Pancreas (tissue), 10 donors: ENCODE measurements at regions not wholly inside any gene's neighbourhood (a gene's known extent, or its start where the extent isn't known, plus 50 kb on each side); places are given as distances from the start of the nearest gene placed in this dataset.

ENCODE experiments used
- ATAC-seq, 4 donors: fragments of 200-7000 bp; cut with Tn5 transposase; one replicate each; pipeline versions ENCODE4 v1.8.0 to v1.9.1; 2020; ENCODE audit warnings: mild to moderate bottlenecking in 4 of 4, moderate library complexity in 4 of 4
- DNase-seq, 6 donors: peaks; one replicate each; pipeline ENCODE4 v3.0.0-alpha.2; 2020
- FAIRE-seq: peaks from 2 replicates; lab custom pipeline; 2012; peaks lifted over from hg19 to GRCh38; lab: Jason Lieb, UNC
- H3K27ac ChIP-seq, 4 donors: fragments of 200-600 bp; sonication (generic); 1 replicate in 3 of 4; 2 replicates in 1 of 4; pipeline versions ENCODE4 v1.5.0 to v1.8.0; 2020
- H3K27me3 ChIP-seq, 4 donors: fragments of 200-600 bp; one replicate each; pipeline ENCODE4 v1.8.0; 2021
- H3K36me3 ChIP-seq, 3 donors: fragments of 200-600 bp; sonication (generic) in 1 of 3; one replicate each; pipeline versions ENCODE4 v1.5.0 to v1.8.0; 2020 to 2021
- H3K4me1 ChIP-seq, 3 donors: fragments of 200-600 bp; one replicate each; pipeline ENCODE4 v1.8.0; 2021
- H3K4me3 ChIP-seq, 4 donors: fragments of 200-600 bp; sonication (generic) in 2 of 4; one replicate each; pipeline versions ENCODE4 v1.5.0 to v1.8.0; 2020 to 2021
- H3K9me3 ChIP-seq, 4 donors: fragments of 200-600 bp; one replicate each; pipeline ENCODE4 v1.8.0; 2021
- CTCF ChIP-seq, 4 donors: fragments of 200-600 bp; sonication (generic) in 3 of 4; IDR thresholded peaks; one replicate each; pipeline versions ENCODE4 v1.5.0 to v1.8.0; 2021; ENCODE audit warnings: antibody characterized with exemption in 4 of 4
- WGBS, 2 donors: extraction: QIAGEN DNeasy Blood & Tissue Kit; methylation state at CpG; one replicate each; pipeline ENCODE4 v1.1.7; 2013; 5-methylcytosine and 5-hydroxymethylcytosine counted together
- intact Hi-C, 3 donors: fragments of 100-400 bp; cut with DNase I; formaldehyde crosslinking; loops; one replicate each; pipeline versions ENCODE4 v1.11.1 to v1.14.2; 2022
- donor health status: healthy with polysubstance abuse.
- donor health status: DM: no; HTN: no; CAD: no; lungs with moderate emphysema.
- donor health status: DM: no; HTN: no; CAD: no.
- donor health status: control.
- donor health status: control.
- donor health status: Bipolar disorder and iron deficiency.
- donor health status: DM: yes; HTN: yes; CAD: no.
- donor health status: DM: no; HTN: no; CAD: no.
- donor health status: DM: no; HTN: no; CAD: no.
- donor health status: DM: yes; HTN: yes; CAD: no.

DNA sequence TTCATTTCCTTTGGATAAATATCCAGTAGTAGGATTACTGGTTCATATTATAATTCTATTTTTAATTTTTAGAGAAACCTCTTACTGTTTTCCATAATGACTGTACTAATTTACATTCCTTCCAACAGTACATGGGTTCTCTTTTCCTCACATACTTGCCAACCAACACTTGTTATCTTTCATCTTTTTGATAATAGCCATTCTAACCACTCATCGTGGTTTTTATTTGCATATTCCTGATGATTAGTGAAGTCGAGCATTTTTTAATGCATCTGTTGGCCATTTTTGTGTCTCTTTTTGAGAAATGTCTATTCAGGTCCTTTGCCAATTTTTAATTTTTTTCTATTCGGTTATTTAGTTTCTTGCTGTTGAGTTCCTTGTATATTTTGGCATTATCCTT is 457.7 kb upstream of the PDE3A start:
- intact Hi-C loops: loop anchor here in 1 of 3 donors (10.0 kb wide), 1 partner anchor 694 kb away; no protein-coding TSS in a partner anchor
- H3K27ac ChIP-seq: no peak overlapping the region
- H3K4me3 ChIP-seq: no peak overlapping the region
- 52 to 78% methylated on average over 3 of the region's 3 CpGs for WGBS, 2 donors
- FAIRE-seq (no peak), DNase-seq (no peak), ATAC-seq (no peak)
- no peak for TF ChIP-seq CTCF (IDR thresholded peaks at IDR 0.05)
- H3K9me3 ChIP-seq: no peaks in the 10 kb centered on the region
- no peaks in the 10 kb centered on the region for H3K27me3 ChIP-seq
- no peaks in the 10 kb centered on the region for H3K36me3 ChIP-seq
- H3K4me1 ChIP-seq: peaks cover 0 to 8% (median 6%) of the 10 kb centered on the region in 3 donors

- Histone ChIP-seq H3K27me3 (no peaks in the 10 kb centered on the region), H3K4me1 (peaks cover 0 to 30% (median 6%) of the 10 kb centered on the region in 3 donors), H3K4me3 (no peak overlapping the region), H3K27ac (no peak overlapping the region), H3K36me3 (no peaks in the 10 kb centered on the region), H3K9me3 (no peaks in the 10 kb centered on the region)
- DNase-seq (no peak), FAIRE-seq (no peak), ATAC-seq (no peak)
- intact Hi-C loops: loop anchor here in 1 of 3 donors (10.0 kb wide), 1 partner anchor 692 kb away; no protein-coding TSS in a partner anchor
- WGBS, 2 donors: 56 to 63% methylated on average over 5 of the region's 5 CpGs
- TF ChIP-seq CTCF (IDR thresholded peaks at IDR 0.05): no peak
Observed at GRCh38 chr12:19912991-19913390, 455.3 kb upstream of the PDE3A start.

DNA sequence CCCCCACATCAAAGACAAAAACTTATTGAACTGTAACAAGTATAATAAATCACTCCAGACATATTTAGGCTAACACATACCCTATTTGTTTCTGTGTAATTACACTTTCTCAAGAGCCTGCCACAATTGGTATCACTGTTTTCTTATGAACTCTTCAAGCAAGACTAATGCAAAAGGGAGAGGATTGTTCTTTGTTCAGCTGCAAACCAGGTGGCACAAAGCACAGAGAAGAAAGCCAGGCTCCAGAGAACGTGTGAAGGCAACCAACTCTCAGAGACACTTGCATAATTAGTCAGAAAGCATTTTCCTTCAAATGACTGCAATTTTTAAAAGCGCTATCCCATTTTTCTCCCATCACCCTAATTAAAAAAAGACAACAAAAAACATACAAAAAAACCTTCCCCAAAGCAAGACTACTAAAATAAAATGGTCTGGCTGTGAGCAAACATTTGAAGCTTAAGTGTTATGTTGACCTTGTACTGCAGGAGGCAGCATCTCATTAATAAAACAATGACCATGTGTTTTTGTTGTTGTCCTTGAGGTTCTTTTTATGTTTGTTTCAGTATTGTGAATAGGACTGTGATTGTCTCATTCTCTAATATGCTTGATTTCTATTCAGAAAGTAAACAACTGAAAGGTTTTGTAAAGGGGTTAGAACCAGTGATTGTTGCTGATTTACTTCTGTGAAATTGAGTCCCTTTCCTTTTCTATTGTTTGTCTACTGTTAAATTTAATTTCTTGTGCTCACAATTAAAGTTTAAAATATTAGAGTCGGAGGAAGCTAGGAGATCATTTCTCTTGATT is 452.7 kb upstream of the PDE3A start:
- Histone ChIP-seq H3K4me3 (no peak overlapping the region), H3K27ac (no peak overlapping the region), H3K9me3 (no peaks in the 10 kb centered on the region), H3K36me3 (no peaks in the 10 kb centered on the region), H3K27me3 (no peaks in the 10 kb centered on the region), H3K4me1 (peaks cover 0 to 30% (median 6%) of the 10 kb centered on the region in 3 donors)
- DNase-seq (peak in 1 of 6 donors; percentile 16), ATAC-seq (peak; percentile 78 to 91 (median 88)), FAIRE-seq (peak; percentile 85)
- 26% methylated on average over 3 of the region's 3 CpGs for WGBS, 2 donors
- peak in 3 of 4 donors; percentile 41 to 57 (median 46) for TF ChIP-seq CTCF (IDR thresholded peaks at IDR 0.05)
- intact Hi-C loops: loop anchor here in 1 of 3 donors (10.0 kb wide), 1 partner anchor 689 kb away; no protein-coding TSS in a partner anchor

GRCh38 chr12:19916196-19916753 is 452.1 kb upstream of the PDE3A start:
- no peak overlapping the region for H3K27ac ChIP-seq
- H3K27me3 ChIP-seq: no peaks in the 10 kb centered on the region
- TF ChIP-seq CTCF (IDR thresholded peaks at IDR 0.05): no peak
- intact Hi-C loops: loop anchor here in 1 of 3 donors (10.0 kb wide), 1 partner anchor 689 kb away; no protein-coding TSS in a partner anchor
- DNase-seq: no peak
- no peaks in the 10 kb centered on the region for H3K36me3 ChIP-seq
- FAIRE-seq: no peak
- H3K9me3 ChIP-seq: no peaks in the 10 kb centered on the region
- H3K4me3 ChIP-seq: no peak overlapping the region
- ATAC-seq: peak in 3 of 4 donors; percentile 53 to 57 (median 54)
- WGBS, 2 donors: 46 to 84% methylated on average over 1 of the region's 1 CpG
- peaks cover 0 to 30% (median 6%) of the 10 kb centered on the region in 3 donors for H3K4me1 ChIP-seq
